KG1 (cell line): ENCODE measurements at regions not wholly inside any gene's neighbourhood (a gene's known extent, or its start where the extent isn't known, plus 50 kb on each side); places are given as distances from the start of the nearest gene placed in this dataset.
A peak's percentile ranks its signal among the peaks of the same experiment; 100 is the strongest.
"Not testable (repeated sequence)": the region's sequence is repeated elsewhere in the genome, so short reads cannot be mapped to it uniquely, and the experiment has no call there.

ENCODE experiments used
- DNase-seq: peaks from one replicate; lab custom pipeline; 2025; lab: John Stamatoyannopoulos, UW

- DNase-seq, result no peak
These were observed 1267.6 kb upstream of the ADGRL2 start for GRCh38 chr1:80533093-80533492.

- peak; percentile 3 for DNase-seq
These were observed 1269.6 kb upstream of the ADGRL2 start for GRCh38 chr1:80531182-80531581.

GRCh38 chr1:80529546-80529945 lies 1271.2 kb upstream of the ADGRL2 start:
- no peak for DNase-seq

GRCh38 chr1:80523861-80524260 lies 1276.9 kb upstream of the ADGRL2 start:
- no peak for DNase-seq

GRCh38 chr1:80523071-80523470 lies 1277.7 kb upstream of the ADGRL2 start:
- not testable (repeated sequence) for DNase-seq

DNA sequence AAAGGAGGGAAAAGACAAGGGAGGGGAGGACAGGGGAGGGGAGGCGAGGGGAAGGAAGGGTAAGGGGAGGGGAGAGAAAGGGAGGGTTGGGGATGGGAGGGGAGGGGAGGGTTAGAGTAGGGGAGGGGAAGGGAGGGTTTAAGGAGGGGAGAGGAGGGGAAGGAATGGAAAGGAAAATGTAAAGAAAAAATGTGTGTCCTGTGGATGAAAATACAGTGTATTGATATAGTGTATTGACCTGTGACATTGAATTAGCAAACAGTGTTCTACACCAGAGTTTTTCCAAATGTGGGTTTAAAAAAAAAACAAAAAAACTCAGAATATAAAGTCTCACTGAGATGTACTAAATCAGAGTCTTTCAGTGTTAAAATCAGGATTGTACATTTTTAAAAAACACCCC lies 1279.8 kb upstream of the ADGRL2 start:
- no peak for DNase-seq

DNA sequence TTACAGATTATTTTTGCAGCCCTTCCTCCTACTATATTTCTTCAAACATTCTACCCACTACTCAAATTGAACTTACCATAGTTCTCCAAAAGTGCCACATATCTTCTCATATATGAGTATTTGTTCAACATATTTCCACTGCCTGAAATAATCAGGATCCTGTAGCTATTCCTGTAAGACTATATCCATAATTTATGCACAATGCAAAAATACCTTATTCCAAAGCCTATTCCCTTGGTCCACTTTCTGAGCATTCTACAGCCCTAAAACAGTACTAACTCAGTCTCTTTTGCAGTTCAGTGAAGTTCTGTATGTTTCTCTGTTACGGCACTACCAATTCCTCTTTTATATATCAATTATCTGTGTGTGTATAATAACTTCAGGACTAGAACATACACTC lies 1283.7 kb upstream of the ADGRL2 start:
- no peak for DNase-seq

GRCh38 chr1:80509965-80510522 lies 1290.7 kb upstream of the ADGRL2 start:
- no peak for DNase-seq

GRCh38 chr1:80506216-80506615 lies 1294.5 kb upstream of the ADGRL2 start:
- DNase-seq, result no peak

DNA sequence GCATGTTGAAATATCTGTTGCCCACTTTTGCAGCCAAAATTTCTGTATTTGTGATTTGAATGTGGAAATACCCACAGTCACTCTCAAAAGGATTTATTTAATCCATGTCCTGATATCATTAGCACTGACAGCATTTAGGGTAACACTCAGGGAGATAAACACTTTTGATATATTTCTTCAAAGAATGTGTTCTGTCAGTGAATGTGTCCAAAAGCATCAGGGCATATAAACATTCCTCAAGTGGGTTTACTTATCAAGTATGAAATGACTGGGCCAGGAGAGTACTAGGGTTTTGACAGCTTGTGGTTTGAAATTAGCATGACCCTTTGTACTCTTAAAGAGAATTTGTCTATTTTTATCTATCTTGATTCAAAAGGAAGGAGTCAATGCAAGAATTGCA lies 1302.1 kb upstream of the ADGRL2 start:
- no peak for DNase-seq

DNA sequence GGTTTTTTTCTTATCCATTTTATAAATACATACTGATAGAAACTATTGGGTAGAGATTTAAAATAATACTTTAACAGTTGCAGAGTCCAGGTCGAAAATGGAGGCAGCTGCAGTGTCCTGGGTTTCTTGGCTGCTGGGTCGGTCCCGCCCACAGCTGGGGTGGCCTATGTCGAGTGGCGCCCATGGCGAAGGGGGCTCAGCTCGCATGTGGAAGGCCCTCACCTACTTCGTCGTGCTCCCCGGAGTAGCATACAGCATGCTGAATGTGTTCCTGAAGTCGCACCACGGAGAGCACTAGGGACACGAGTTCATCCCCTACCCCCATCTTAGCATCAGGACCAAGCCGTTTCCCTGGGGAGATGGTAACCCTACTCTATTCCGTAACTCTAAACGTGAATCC lies 1304.9 kb upstream of the ADGRL2 start:
- no peak for DNase-seq

DNA sequence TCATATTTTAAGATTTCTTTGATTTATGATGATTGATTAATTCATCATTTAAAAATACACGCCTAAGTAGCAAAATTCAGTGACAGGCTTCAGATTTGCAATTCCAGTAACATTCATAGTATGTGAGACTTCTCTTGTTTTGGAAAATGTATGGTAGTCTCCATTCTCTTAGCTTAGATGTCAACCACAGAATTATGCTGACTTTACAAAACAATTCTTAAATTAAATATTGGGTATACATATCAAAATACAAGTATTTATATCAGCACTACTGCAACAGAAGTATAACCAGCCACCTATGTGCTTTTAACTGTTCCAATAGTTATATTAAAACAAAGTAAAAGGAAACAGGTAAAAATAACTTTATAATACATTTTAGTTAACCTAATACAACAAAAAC lies 1328.6 kb upstream of the ADGRL2 start:
- DNase-seq, result no peak

GRCh38 chr1:80468356-80468755 lies 1332.4 kb upstream of the ADGRL2 start:
- DNase-seq, result no peak

GRCh38 chr1:80462006-80462405 lies 1338.7 kb upstream of the ADGRL2 start:
- no peak for DNase-seq

DNA sequence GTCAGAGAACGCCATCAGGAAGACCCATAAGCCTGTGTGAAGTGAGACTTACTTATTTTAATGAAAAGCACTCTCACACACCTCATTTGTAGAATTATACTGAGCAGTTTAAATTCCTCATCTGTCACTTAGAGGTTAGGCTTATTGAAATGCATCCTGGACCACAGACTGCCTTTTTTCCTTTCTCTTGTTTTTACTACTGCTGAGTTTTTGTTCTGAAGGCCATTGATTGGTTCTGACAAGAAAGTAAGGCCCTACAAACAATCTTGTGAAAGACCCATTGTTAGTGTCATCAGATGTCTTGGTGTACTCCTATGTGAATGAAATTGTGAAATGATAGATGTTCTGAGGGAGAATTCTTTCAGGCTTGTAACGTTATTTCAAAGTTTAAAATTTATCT lies 1343.3 kb upstream of the ADGRL2 start:
- no peak for DNase-seq

DNA sequence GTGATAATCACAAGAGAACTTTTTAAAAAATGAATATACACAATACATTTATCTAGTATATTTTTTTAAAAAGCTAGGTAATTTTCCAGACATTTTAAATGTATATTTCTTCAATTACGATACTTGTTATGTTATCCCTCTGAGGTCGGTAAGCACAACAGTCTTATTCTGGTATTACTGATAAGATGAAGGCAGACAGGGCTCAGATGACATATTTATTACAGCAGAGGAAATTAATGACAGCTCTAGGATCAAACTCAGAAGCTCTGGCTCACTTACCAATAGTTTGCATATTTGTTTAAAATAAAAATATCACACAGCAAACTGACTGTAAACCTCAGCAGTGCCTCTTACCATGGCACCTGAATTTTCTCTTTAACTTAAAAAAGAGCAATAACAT lies 1347.0 kb upstream of the ADGRL2 start:
- no peak for DNase-seq

- no peak for DNase-seq
These were observed 1350.0 kb upstream of the ADGRL2 start for GRCh38 chr1:80450711-80451110.

GRCh38 chr1:80448081-80448480 lies 1352.7 kb upstream of the ADGRL2 start:
- no peak for DNase-seq

DNA sequence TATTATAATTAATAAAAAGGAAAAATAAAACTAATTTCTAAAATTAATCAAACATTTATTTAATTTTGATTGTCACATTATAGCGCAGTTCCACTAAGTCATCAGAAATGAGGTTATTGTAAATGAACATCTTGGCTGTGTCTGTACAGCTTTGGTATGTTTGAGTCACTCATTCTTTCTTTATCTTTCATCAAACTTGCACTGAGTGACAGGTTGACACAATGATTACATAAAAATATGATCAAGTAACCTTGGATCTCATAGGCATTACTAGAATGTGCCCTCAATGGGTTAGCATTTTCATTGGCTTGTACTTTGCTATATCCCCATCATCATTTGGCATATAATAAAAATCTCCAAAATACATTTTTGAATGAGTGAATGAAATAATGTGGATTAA lies 1353.2 kb upstream of the ADGRL2 start:
- DNase-seq, result no peak

GRCh38 chr1:80445033-80445432 lies 1355.7 kb upstream of the ADGRL2 start:
- no peak for DNase-seq

- no peak for DNase-seq
These were observed 1356.6 kb upstream of the ADGRL2 start for GRCh38 chr1:80444171-80444570.

- no peak for DNase-seq
These were observed 1359.1 kb upstream of the ADGRL2 start for GRCh38 chr1:80441664-80442063.

DNA sequence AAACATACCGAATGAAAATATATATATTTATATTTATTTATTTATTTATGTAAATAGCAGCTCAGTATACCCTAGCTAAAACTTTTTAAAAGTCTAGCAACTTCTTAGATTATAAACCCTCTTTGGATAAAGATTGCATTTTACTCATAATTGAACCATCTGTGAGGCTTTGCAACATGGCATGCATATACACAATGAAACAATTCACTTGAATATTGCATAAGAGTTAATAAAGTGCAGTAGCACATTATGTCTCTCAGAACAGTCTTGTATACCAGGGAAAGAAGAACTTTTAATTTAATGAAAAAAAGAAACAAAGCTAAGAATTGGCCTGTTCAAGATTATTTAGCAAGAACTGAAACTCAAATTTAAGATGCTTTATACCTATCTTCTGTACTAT lies 1363.9 kb upstream of the ADGRL2 start:
- no peak for DNase-seq

- DNase-seq, result no peak
These were observed 1372.9 kb upstream of the ADGRL2 start for GRCh38 chr1:80427881-80428280.

GRCh38 chr1:80424249-80424648 lies 1376.5 kb upstream of the ADGRL2 start:
- DNase-seq, result no peak
